HG02884 (cell line): ENCODE measurements at regions not wholly inside any gene's neighbourhood (a gene's known extent, or its start where the extent isn't known, plus 50 kb on each side); places are given as distances from the start of the nearest gene placed in this dataset.
"Not testable (repeated sequence)": the region's sequence is repeated elsewhere in the genome, so short reads cannot be mapped to it uniquely, and the experiment has no call there.

Experiments
- ATAC-seq: cut with Tn5 transposase; IDR thresholded peaks from one replicate; pipeline ENCODE4 v1.9.1; 2021; ENCODE audit warnings: mild to moderate bottlenecking, moderate library complexity; ENCODE audit not compliant: unreplicated experiment

- no peak for ATAC-seq
These were observed 241.6 kb downstream of the CDK5RAP2 start for GRCh38 chr9:120338340-120338739.

DNA sequence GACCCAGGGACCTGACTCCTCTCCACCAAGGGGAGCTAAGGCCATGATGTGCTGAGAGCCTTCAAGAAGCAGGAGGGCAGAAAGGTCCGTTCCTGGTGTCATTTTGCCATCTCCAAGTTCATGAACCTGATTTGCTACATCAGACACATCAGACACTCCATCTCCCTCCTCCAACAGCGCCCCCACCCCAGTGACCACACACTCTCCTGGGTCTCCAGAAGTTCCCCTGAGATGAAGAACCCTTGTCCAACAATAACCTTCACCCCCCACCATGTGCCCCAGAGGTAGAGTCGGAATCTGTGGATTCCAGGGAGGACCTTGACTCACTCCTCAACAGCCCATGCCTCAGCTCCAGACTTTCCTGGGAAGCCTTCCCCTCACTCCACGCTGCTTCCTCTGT, 242.8 kb downstream of the CDK5RAP2 start:
- no peak for ATAC-seq

GRCh38 chr9:120336753-120337090, 243.2 kb downstream of the CDK5RAP2 start:
- ATAC-seq = no peak

DNA sequence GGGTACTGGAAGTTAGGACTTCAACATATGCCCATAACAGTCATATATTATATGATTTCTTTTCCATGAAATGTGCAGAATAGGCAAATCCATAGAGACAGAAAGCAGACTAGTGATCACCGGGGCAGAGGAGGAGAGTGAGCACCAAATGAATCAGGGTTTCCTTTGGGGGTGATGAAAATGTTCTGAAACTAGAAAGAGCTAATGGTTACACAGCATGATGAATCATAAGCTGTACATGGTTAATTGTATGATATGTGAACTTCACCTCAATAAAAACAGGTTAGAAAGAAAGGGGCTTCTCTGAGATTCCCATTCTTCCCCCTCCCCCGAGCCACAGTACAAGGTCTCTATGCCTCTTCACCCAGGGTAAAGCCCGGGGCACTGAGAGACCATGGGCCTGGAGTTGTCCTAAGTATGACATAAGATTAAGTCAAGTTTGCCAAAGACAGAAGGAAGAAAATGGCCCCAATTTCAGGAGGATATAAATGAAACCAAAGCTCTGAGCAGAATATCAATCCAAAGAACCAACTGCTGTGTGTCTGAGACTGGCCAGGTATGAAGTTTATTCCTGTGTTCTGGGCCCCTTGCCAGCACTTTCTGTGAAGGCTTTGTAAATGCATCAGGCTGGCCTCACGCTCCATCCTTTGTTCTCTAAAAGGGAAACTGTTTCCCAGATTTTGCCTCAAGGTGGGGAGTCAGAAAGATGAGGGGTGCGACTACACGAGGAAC, 243.8 kb downstream of the CDK5RAP2 start:
- no peak for ATAC-seq

- no peak for ATAC-seq
These were observed 248.1 kb downstream of the CDK5RAP2 start for GRCh38 chr9:120331913-120332312.

- no peak for ATAC-seq
These were observed 249.9 kb downstream of the CDK5RAP2 start for GRCh38 chr9:120330031-120330430.

GRCh38 chr9:120327322-120327721, 252.6 kb downstream of the CDK5RAP2 start:
- ATAC-seq = no peak

- no peak for ATAC-seq
These were observed 253.8 kb downstream of the CDK5RAP2 start for GRCh38 chr9:120326049-120326693.

- no peak for ATAC-seq
These were observed 254.8 kb downstream of the CDK5RAP2 start for GRCh38 chr9:120324996-120325642.

DNA sequence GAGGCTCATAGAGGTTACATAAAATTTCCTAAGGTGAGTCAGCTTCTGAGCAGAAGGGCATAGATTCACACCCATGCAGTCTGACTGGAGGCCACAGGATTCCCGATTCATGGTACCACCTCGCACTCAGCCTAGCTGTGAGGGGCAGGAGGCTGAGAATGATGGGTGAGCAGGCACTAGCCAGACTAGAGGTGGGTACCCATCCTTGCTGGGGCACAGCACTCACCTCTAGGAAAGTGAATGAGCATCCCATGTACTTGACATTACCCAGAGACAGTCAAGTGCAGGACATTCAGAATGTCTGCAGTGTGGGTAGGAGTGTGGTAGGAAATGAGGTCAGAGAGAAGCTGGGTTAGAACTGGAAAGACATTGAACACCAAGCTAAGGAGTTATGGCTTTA, 255.5 kb downstream of the CDK5RAP2 start:
- no peak for ATAC-seq

- no peak for ATAC-seq
These were observed 256.8 kb downstream of the CDK5RAP2 start for GRCh38 chr9:120323125-120323524.

DNA sequence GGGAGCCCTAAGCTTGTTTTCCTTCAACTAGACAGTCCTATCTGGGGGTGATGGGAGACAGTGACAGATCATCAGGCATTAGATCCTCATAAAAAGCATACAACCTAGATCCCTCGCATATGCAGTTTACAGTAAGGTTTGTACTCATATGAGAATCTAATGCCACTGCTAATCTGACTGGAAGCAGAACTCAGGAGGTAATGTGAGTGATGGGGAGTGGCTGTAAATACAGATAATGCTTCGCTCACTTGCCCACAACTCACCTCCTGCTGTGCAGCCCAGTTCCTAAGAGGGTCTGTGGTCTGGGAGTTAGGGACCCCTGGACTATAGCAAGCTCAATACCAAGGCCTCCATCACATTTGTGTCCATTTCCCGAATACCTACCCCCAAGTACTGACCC, 260.5 kb downstream of the CDK5RAP2 start:
- no peak for ATAC-seq

DNA sequence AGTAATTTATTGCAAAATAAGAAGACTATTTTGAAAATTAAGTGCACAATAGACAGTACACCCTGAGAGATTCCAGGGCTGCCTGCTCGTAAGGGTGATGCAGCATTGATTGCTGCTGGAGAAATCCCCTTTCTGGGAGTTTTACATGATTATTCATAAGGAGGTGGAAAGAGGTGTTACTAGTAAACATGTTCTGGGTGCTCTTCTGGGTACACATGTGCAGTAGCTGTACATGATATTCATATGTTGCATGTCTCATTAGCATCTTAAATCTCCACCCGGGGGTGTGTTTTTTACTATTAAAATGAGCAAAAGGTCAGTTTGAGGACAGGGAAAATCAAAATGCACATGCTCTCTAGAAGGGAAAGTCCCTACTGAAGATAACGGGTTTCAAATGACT, 264.8 kb downstream of the CDK5RAP2 start:
- ATAC-seq = no peak

DNA sequence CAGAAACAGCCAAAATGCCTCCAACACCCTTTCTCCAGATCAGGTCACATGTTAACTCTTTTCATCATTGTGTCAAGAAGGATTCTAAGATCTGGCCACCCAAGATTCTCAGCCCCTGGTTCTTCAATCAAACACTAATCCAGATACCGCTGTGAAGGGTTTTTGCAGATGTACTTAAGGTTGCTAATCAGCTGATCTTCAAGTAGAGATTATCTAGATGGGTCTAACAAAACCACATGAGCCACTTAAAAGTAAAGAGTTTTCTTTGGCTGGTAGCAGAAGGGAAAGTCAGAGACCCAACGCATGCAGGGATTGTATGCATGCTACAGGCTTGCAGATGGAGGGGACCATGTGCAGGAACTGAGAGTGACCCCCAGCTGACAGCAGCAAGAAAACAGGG, 267.9 kb downstream of the CDK5RAP2 start:
- no peak for ATAC-seq

- no peak for ATAC-seq
These were observed 269.9 kb downstream of the CDK5RAP2 start for GRCh38 chr9:120310035-120310434.

- ATAC-seq = no peak
These were observed 271.5 kb downstream of the CDK5RAP2 start for GRCh38 chr9:120308495-120308894.

- no peak for ATAC-seq
These were observed 272.4 kb downstream of the CDK5RAP2 start for GRCh38 chr9:120307599-120307998.

GRCh38 chr9:120306561-120306960, 273.4 kb downstream of the CDK5RAP2 start:
- no peak for ATAC-seq

DNA sequence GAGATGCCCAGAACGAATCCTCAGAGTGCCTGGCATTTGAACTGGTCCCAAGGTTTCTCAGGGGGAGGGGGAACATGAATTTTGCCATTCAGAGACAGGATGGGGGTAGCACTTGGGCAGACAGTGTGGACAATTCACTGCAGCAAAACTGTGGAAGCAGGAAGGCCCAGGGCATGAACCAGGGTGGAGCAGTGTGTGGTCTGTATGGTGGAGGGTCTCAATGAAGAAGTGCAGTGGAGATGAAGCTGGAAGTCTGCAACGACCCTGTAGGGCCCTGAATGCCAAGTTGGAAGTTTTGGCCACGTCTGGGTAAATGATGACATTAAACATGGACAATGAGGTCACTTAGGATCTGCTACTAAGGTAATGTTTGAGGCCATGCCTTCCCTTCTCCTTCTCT, 273.9 kb downstream of the CDK5RAP2 start:
- ATAC-seq = no peak

DNA sequence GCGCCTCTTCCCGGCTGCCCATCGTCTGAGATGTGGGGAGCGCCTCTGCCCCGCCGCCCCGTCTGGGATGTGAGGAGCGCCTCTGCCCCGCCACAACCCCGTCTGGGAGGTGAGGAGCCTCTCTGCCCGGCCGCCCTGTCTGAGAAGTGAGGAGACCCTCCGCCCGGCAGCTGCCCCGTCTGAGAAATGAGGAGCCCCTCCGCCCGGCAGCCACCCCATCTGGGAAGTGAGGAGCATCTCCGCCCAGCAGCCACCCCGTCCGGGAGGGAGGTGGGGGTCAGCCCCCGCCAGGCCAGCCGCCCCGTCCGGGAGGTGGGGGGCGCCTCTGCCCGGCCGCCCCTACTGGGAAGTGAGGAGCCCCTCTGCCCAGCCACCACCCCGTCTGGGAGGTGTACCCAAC, 275.1 kb downstream of the CDK5RAP2 start:
- ATAC-seq = not testable (repeated sequence)

DNA sequence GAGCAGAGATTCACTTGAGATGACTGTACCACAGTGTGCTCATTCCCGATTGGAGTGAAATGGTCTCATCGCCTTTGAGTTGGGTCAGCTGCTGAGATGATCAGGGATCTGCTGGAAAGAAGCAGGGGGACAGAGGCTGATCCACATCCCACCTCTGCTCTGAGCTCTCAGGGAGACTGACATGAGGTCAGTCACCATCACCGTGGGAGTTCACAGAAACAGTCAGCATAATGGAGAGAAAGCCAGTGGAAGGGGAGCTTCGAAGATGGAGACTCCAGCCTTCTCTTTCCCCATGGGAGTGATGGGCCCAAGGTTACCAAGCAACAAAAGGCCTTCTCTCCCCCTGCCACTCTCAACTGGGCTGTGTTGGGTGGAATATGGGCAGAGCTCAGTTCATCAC, 276.4 kb downstream of the CDK5RAP2 start:
- no peak for ATAC-seq

DNA sequence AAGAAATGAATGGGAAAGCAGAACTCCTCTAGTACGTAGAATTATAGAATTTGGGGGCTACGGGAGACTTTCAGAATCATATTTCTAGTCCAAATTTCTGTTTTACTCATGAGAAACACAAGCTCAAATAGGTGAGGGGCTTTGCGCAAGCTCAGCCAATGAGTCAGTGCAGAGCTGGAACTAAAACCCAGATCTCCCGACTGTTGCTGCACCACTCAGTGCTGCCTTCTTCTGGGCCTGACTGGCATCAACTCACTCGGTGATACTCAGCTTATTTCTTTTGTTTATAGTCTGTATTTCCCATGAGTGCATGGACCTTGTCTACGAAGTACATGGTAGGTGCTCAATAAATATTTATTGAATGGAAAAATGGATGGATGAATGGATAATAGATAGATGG, 280.2 kb downstream of the CDK5RAP2 start:
- ATAC-seq = no peak
